CD4-positive, alpha-beta T cell treated with Interleukin-2 at 100 ng/mL for 4 hours (primary cell): ENCODE measurements at regions not wholly inside any gene's neighbourhood (a gene's known extent, or its start where the extent isn't known, plus 50 kb on each side); places are given as distances from the start of the nearest gene placed in this dataset.

Experiments
- DNase-seq: peaks from one replicate; pipeline ENCODE4 v3.0.0-alpha.2; 2020; ENCODE audit warnings: low spot score

- no peak for DNase-seq
Measured at GRCh38 chr7:114857605-114858004, 64.3 kb upstream of the MDFIC start.

- no peak for DNase-seq
Measured at GRCh38 chr7:114859477-114859876, 62.4 kb upstream of the MDFIC start.

- DNase-seq: no peak
Measured at GRCh38 chr7:114860206-114860605, 61.7 kb upstream of the MDFIC start.

- no peak for DNase-seq
Measured at GRCh38 chr7:114862406-114862805, 59.5 kb upstream of the MDFIC start.

- no peak for DNase-seq
Measured at GRCh38 chr7:114864278-114864677, 57.6 kb upstream of the MDFIC start.

- peak; percentile 72 for DNase-seq
Measured at GRCh38 chr7:114865564-114865963, 56.3 kb upstream of the MDFIC start.
